ENCODE measurements at regions not wholly inside any gene's neighbourhood (a gene's known extent, or its start where the extent isn't known, plus 50 kb on each side); places are given as distances from the start of the nearest gene placed in this dataset.

GRCh38 chr10:62937674-62938073 is 121.5 kb upstream of the EGR2 start:
- TF ChIP-seq MAX (IDR thresholded peaks at IDR 0.05) = no peak
- no peak for TF ChIP-seq CTCF (IDR thresholded peaks at IDR 0.05 in 2 of 3, conservative IDR thresholded peaks at IDR 0.05 in 1 of 3; ENCODE audit: borderline replicate concordance in 1 of 3, insufficient read depth in 1 of 3, low read depth in 2 of 3, low read length in 2 of 3)
- TF ChIP-seq ZNF274 (IDR thresholded peaks at IDR 0.05; ENCODE audit: low read depth, low read length) = no peak
- TF ChIP-seq REST (IDR thresholded peaks at IDR 0.05; ENCODE audit: low read depth) = no peak

Measured in HCT116 (cell line).